GM12878 (cell line): ENCODE measurements at regions not wholly inside any gene's neighbourhood (a gene's known extent, or its start where the extent isn't known, plus 50 kb on each side); places are given as distances from the start of the nearest gene placed in this dataset.

Experiments used
- ATAC-seq: fragments of 200-7000 bp; cut with Tn5 transposase; 3 replicates; pipeline ENCODE4 v1.9.1; 2020; ENCODE audit warnings: mild to moderate bottlenecking, moderate library complexity
- BruUV-seq: library from RNA; stranded (reverse); fragments of 400-500 nt; replicated peaks from 2 replicates; lab custom pipeline; 2021; lab: Mats Ljungman, UMichigan
- CTCF ChIA-PET: fragments of 300-600 bp; sonication (Branson Sonifier 250); formaldehyde crosslinking; extraction: SDS; loops from one replicate; lab custom pipeline; 2021; ENCODE audit warnings: inconsistent platforms; lab: Yijun Ruan, JAX
- POLR2A ChIA-PET: fragments of 350-600 bp; formaldehyde crosslinking; extraction: SDS; loops from one replicate; lab custom pipeline; 2021; ENCODE audit warnings: inconsistent platforms; lab: Charles Lee
- RAD21 ChIA-PET: fragments of 300-600 bp; sonication (Branson Sonifier 250); formaldehyde crosslinking; loops from one replicate; lab custom pipeline; 2023; ENCODE audit warnings: antibody characterized with exemption; ENCODE audit not compliant: unreplicated experiment; lab: Charles Lee
- SMC1A ChIA-PET: fragments of 300-600 bp; sonication (Branson Sonifier 250); formaldehyde crosslinking; loops from one replicate; lab custom pipeline; 2023; ENCODE audit not compliant: unreplicated experiment, uncharacterized antibody; lab: Charles Lee
- DNase-seq: peaks from one replicate; pipeline ENCODE4 v3.0.0-alpha.2; 2011; ENCODE audit warnings: low read depth, low spot score
- FAIRE-seq: peaks from 3 replicates; lab custom pipeline; 2011; peaks lifted over from hg19 to GRCh38; lab: Jason Lieb, UNC
- H2AFZ ChIP-seq: 2 replicates; pipeline ENCODE4 v1.6.0; 2011; ENCODE audit warnings: low read depth, low read length, control low read depth; ENCODE audit not compliant: control insufficient read depth
- H3K27ac ChIP-seq: 2 replicates; pipeline ENCODE4 v1.5.1; 2011; ENCODE audit warnings: control low read depth; ENCODE audit not compliant: control insufficient read depth, insufficient read depth
- H3K27me3 ChIP-seq, 2 experiments: replicated peaks in 1 of 2; 2 replicates each; pipeline versions ENCODE4 v1.6.0 to v1.6.1; 2011; ENCODE audit warnings: low read length in 1 of 2; ENCODE audit not compliant: control insufficient read depth in 2 of 2, insufficient read depth in 2 of 2
- H3K36me3 ChIP-seq, 2 experiments: 2 replicates each; pipeline ENCODE4 v1.5.1; 2011; ENCODE audit warnings: low read length in 1 of 2; ENCODE audit not compliant: control insufficient read depth in 2 of 2, insufficient read depth in 2 of 2
- H3K4me1 ChIP-seq: 2 replicates; pipeline ENCODE4 v1.6.1; 2011; ENCODE audit warnings: mild to moderate bottlenecking, low read length, moderate library complexity, mixed read lengths; ENCODE audit not compliant: control insufficient read depth, insufficient read depth
- H3K4me2 ChIP-seq: 2 replicates; pipeline ENCODE4 v1.6.0; 2011; ENCODE audit warnings: control low read depth; ENCODE audit not compliant: control insufficient read depth, insufficient read depth
- H3K4me3 ChIP-seq: fragments of 200-600 bp; sonication (generic); 2 replicates; pipeline ENCODE4 v1.5.1; 2016
- H3K79me2 ChIP-seq: 2 replicates; pipeline ENCODE4 v1.6.0; 2011; ENCODE audit warnings: low read length; ENCODE audit not compliant: control insufficient read depth, insufficient read depth
- H3K9ac ChIP-seq: 2 replicates; pipeline ENCODE4 v1.8.0; 2011; ENCODE audit warnings: low read length, control low read depth, mixed read lengths; ENCODE audit not compliant: control insufficient read depth, insufficient read depth
- H3K9me3 ChIP-seq: replicated peaks from 3 replicates; pipeline ENCODE4 v1.5.1; 2011; ENCODE audit warnings: mild to moderate bottlenecking, low read length; ENCODE audit not compliant: control insufficient read depth, insufficient read depth
- H4K20me1 ChIP-seq: 2 replicates; pipeline ENCODE4 v1.6.0; 2011; ENCODE audit not compliant: control insufficient read depth, insufficient read depth
- BCLAF1 ChIP-seq: fragments of 450-650 bp; IDR thresholded peaks from 2 replicates; pipeline ENCODE4 v1.6.1; 2017; ENCODE audit warnings: antibody characterized with exemption, mild to moderate bottlenecking, moderate library complexity
- WRNIP1 ChIP-seq: IDR thresholded peaks from 2 replicates; pipeline ENCODE4 v1.6.1; 2011; ENCODE audit warnings: low read depth, low read length, improper control_type of control experiment, borderline replicate concordance
- WGBS: methylation state at CpG from one replicate; pipeline ENCODE4 v1.1.6; 2016; ENCODE audit warnings: low lambda C conversion rate; ENCODE audit not compliant: insufficient replicate concordance, insufficient coverage; ENCODE audit errors: missing lambda C conversion rate; 5-methylcytosine and 5-hydroxymethylcytosine counted together
- in situ Hi-C: fragments of 300-500 bp; cut with MboI; formaldehyde crosslinking; loops from 9 replicates; pipeline ENCODE4 v1.14.3; 2018; ENCODE audit warnings: mixed read lengths
- intact Hi-C: fragments of 100-400 bp; cut with micrococcal nuclease; formaldehyde crosslinking; loops from one replicate; pipeline ENCODE4 v1.14.2; 2022; ENCODE audit not compliant: unreplicated experiment

GRCh38 chr13:22081430-22081829 is 410.6 kb downstream of the FGF9 start:
- POLR2A ChIA-PET: interaction anchor here (0.6 kb wide), 1 partner anchor 313 kb away, joined by 4 read pairs; no protein-coding TSS in a partner anchor
- H3K36me3 ChIP-seq: no peaks in the 10 kb centered on the region

More at GRCh38 chr13:22081430-22081829, 410.6 kb downstream of the FGF9 start:
- in situ Hi-C loops (no loop called here), intact Hi-C loops (no loop called here)
- DNase-seq: no peak
- no peak for FAIRE-seq
- ChIA-PET SMC1A (interaction anchor here (1.1 kb wide), 1 partner anchor 27 kb away, joined by 3 read pairs; no protein-coding TSS in a partner anchor), RAD21 (no interaction called here), CTCF (no interaction called here)
- Histone ChIP-seq H3K9ac (no peak overlapping the region), H4K20me1 (no peaks in the 10 kb centered on the region), H3K4me3 (no peak overlapping the region), H3K27ac (no peak overlapping the region), H2AFZ (no peak overlapping the region), H3K27me3 (no peaks in the 10 kb centered on the region), H3K4me2 (no peak overlapping the region), H3K9me3 (no peaks in the 10 kb centered on the region), H3K4me1 (no peaks in the 10 kb centered on the region), H3K79me2 (no peaks in the 10 kb centered on the region)
- BruUV-seq: no TSS peak
- whole genome bisulfite sequencing: 79% methylated on average over 6 of the region's 6 CpGs
- ATAC-seq: no peak
- TF ChIP-seq BCLAF1 (no peak), WRNIP1 (no peak)
